SU-DHL-6 (cell line): ENCODE measurements at regions not wholly inside any gene's neighbourhood (a gene's known extent, or its start where the extent isn't known, plus 50 kb on each side); places are given as distances from the start of the nearest gene placed in this dataset.

Source experiments
- H2AFZ ChIP-seq: fragments of 200-600 bp; sonication (generic); 2 replicates; pipeline ENCODE4 v1.6.1; 2014; ENCODE audit warnings: low read depth, mild to moderate bottlenecking, moderate library complexity, mixed read lengths, antibody characterized with exemption, low read length; ENCODE audit not compliant: severe bottlenecking
- H3F3A ChIP-seq: fragments of 200-600 bp; shearing (Covaris generic); 2 replicates; pipeline ENCODE4 v1.6.0; 2016; ENCODE audit warnings: antibody characterized with exemption, mild to moderate bottlenecking; ENCODE audit not compliant: insufficient read depth
- H3K27ac ChIP-seq: fragments of 200-600 bp; sonication (generic); 2 replicates; pipeline ENCODE4 v1.5.1; 2016; ENCODE audit warnings: low read depth, mild to moderate bottlenecking, low read length, moderate library complexity, mixed read lengths
- H3K27me3 ChIP-seq: fragments of 200-600 bp; sonication (generic), shearing (Covaris generic); 2 replicates; pipeline ENCODE4 v1.6.0; 2014; ENCODE audit warnings: mild to moderate bottlenecking, low read length
- H3K36me3 ChIP-seq: fragments of 200-600 bp; sonication (generic); 2 replicates; pipeline ENCODE4 v1.6.1; 2014; ENCODE audit warnings: mild to moderate bottlenecking, low read length, mixed read lengths
- H3K4me2 ChIP-seq: fragments of 300-600, 200-600 bp; shearing (Covaris generic), sonication (generic); 2 replicates; pipeline ENCODE4 v1.6.0; 2014; ENCODE audit warnings: low read length, low read depth, mild to moderate bottlenecking; ENCODE audit not compliant: poor library complexity, severe bottlenecking
- H3K4me3 ChIP-seq: fragments of 200-600 bp; sonication (generic); 2 replicates; pipeline ENCODE4 v1.5.1; 2014; ENCODE audit warnings: antibody characterized with exemption, low read length, mild to moderate bottlenecking, mixed read lengths; ENCODE audit not compliant: insufficient read depth, poor library complexity, severe bottlenecking
- H3K79me2 ChIP-seq: fragments of 200-600 bp; sonication (generic); 2 replicates; pipeline ENCODE4 v1.6.1; 2014; ENCODE audit warnings: mild to moderate bottlenecking, low read length, moderate library complexity; ENCODE audit not compliant: insufficient read depth
- H3K9ac ChIP-seq: fragments of 200-600 bp; sonication (generic); 2 replicates; pipeline ENCODE4 v1.7.0; 2014; ENCODE audit warnings: mild to moderate bottlenecking, low read length
- H3K9me2 ChIP-seq: fragments of 200-600 bp; sonication (generic); replicated peaks from 2 replicates; pipeline ENCODE4 v1.6.1; 2014; ENCODE audit warnings: low read length; ENCODE audit not compliant: insufficient read depth
- H3K9me3 ChIP-seq: fragments of 200-600 bp; sonication (generic); 2 replicates; pipeline ENCODE4 v1.6.1; 2014; ENCODE audit warnings: low read length, mixed read lengths; ENCODE audit not compliant: insufficient read depth
- H4K20me1 ChIP-seq: fragments of 200-600 bp; sonication (generic); 2 replicates; pipeline ENCODE4 v1.6.1; 2014; ENCODE audit warnings: low read depth, mild to moderate bottlenecking, antibody characterized with exemption, low read length, moderate library complexity, mixed read lengths
- CTCF ChIP-seq: fragments of 200-600 bp; sonication (generic); IDR thresholded peaks from one replicate; pipeline ENCODE4 v1.5.1; 2017; ENCODE audit warnings: antibody characterized with exemption, mild to moderate bottlenecking, low read length, moderate library complexity; ENCODE audit not compliant: insufficient read depth, poor library complexity, severe bottlenecking
- EZH2phosphoT487 ChIP-seq: fragments of 200-600 bp; sonication (generic), shearing (Covaris generic); conservative IDR thresholded peaks from 2 replicates; pipeline ENCODE4 v1.6.1; 2018; ENCODE audit warnings: mild to moderate bottlenecking, antibody characterized with exemption, low read length, moderate library complexity, mixed read lengths

GRCh38 chr5:53327811-53328334, 152.6 kb upstream of the FST start:
- Histone ChIP-seq H3K27me3 (no peaks in the 10 kb centered on the region), H3K27ac (no peak overlapping the region), H3K36me3 (no peaks in the 10 kb centered on the region), H4K20me1 (no peaks in the 10 kb centered on the region), H3K9ac (no peak overlapping the region), H3K4me3 (no peak overlapping the region), H3K79me2 (no peaks in the 10 kb centered on the region), H2AFZ (no peak overlapping the region), H3K4me2 (no peak overlapping the region), H3F3A (no peaks in the 10 kb centered on the region), H3K9me3 (no peaks in the 10 kb centered on the region), H3K9me2 (no peaks in the 10 kb centered on the region; the same call in 1 of the 2 replicates)
- TF ChIP-seq EZH2phosphoT487 (no peak), CTCF (no peak)

- Histone ChIP-seq H3K4me2 (no peak overlapping the region), H3K79me2 (no peaks in the 10 kb centered on the region), H2AFZ (no peak overlapping the region), H3K9me2 (no peaks in the 10 kb centered on the region), H3K9me3 (no peaks in the 10 kb centered on the region), H3K9ac (no peak overlapping the region), H3K27me3 (no peaks in the 10 kb centered on the region), H3F3A (no peaks in the 10 kb centered on the region), H3K36me3 (no peaks in the 10 kb centered on the region), H4K20me1 (no peaks in the 10 kb centered on the region), H3K27ac (no peak overlapping the region), H3K4me3 (no peak overlapping the region)
- TF ChIP-seq CTCF (no peak), EZH2phosphoT487 (no peak)
These were observed 149.9 kb upstream of the FST start for GRCh38 chr5:53330491-53330890.

GRCh38 chr5:53331463-53331862, 149.0 kb upstream of the FST start:
- Histone ChIP-seq H3F3A (no peaks in the 10 kb centered on the region), H4K20me1 (no peaks in the 10 kb centered on the region), H3K9me3 (no peaks in the 10 kb centered on the region), H3K27ac (no peak overlapping the region), H2AFZ (no peak overlapping the region), H3K9ac (no peak overlapping the region), H3K9me2 (no peaks in the 10 kb centered on the region), H3K4me3 (no peak overlapping the region), H3K27me3 (no peaks in the 10 kb centered on the region), H3K36me3 (no peaks in the 10 kb centered on the region), H3K4me2 (no peak overlapping the region), H3K79me2 (no peaks in the 10 kb centered on the region)
- TF ChIP-seq CTCF, result no peak
- no peak for TF ChIP-seq EZH2phosphoT487
